ENCODE measurements at regions not wholly inside any gene's neighbourhood (a gene's known extent, or its start where the extent isn't known, plus 50 kb on each side); places are given as distances from the start of the nearest gene placed in this dataset.

DNA sequence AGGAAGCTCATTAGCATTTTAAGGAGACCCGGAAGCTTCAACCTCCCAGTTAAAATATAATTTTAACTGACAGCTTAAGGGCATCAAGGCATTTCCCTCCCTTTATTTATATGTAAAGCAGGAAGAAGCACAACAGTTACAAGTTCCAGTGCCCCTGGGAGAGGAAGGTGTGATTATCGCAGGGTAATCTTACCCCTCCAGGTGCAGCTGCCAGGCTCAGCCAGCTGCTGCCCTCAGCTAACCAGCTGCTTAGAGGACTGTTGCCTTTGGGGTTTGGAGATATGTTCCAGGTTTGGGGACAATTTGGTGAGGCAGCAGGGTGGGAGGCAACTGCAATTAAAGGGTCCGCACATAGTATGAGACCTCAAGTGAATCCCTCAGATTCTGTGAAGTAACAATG, 55.3 kb upstream of the SETBP1 start:
- TF ChIP-seq, protein P1, sequence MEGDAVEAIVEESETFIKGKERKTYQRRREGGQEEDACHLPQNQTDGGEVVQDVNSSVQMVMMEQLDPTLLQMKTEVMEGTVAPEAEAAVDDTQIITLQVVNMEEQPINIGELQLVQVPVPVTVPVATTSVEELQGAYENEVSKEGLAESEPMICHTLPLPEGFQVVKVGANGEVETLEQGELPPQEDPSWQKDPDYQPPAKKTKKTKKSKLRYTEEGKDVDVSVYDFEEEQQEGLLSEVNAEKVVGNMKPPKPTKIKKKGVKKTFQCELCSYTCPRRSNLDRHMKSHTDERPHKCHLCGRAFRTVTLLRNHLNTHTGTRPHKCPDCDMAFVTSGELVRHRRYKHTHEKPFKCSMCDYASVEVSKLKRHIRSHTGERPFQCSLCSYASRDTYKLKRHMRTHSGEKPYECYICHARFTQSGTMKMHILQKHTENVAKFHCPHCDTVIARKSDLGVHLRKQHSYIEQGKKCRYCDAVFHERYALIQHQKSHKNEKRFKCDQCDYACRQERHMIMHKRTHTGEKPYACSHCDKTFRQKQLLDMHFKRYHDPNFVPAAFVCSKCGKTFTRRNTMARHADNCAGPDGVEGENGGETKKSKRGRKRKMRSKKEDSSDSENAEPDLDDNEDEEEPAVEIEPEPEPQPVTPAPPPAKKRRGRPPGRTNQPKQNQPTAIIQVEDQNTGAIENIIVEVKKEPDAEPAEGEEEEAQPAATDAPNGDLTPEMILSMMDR (IDR thresholded peaks at IDR 0.05; ENCODE audit: insufficient read depth, low read length, poor library complexity, severe bottlenecking), result no peak
- no peak for TF ChIP-seq EZH2phosphoT487 (conservative IDR thresholded peaks at IDR 0.05; ENCODE audit: low read length)

Data from SU-DHL-6 (cell line).